ENCODE measurements at regions not wholly inside any gene's neighbourhood (a gene's known extent, or its start where the extent isn't known, plus 50 kb on each side); places are given as distances from the start of the nearest gene placed in this dataset.
"Not testable (repeated sequence)": the region's sequence is repeated elsewhere in the genome, so short reads cannot be mapped to it uniquely, and the experiment has no call there.

GRCh38 chr5:45893309-45893708 is 197.1 kb upstream of the HCN1 start:
- no peak overlapping the region for H3K27ac Mint-ChIP-seq
- H3K4me3 Mint-ChIP-seq = no peak overlapping the region
- H3K9me3 Mint-ChIP-seq = peaks cover 38% of the 10 kb centered on the region
- no peaks in the 10 kb centered on the region for H3K27me3 Mint-ChIP-seq (ENCODE audit: low read depth)
- no peaks in the 10 kb centered on the region for H3K4me1 Mint-ChIP-seq (ENCODE audit: low read depth)
- no peaks in the 10 kb centered on the region for H3K36me3 Mint-ChIP-seq (ENCODE audit: low read depth)

DNA sequence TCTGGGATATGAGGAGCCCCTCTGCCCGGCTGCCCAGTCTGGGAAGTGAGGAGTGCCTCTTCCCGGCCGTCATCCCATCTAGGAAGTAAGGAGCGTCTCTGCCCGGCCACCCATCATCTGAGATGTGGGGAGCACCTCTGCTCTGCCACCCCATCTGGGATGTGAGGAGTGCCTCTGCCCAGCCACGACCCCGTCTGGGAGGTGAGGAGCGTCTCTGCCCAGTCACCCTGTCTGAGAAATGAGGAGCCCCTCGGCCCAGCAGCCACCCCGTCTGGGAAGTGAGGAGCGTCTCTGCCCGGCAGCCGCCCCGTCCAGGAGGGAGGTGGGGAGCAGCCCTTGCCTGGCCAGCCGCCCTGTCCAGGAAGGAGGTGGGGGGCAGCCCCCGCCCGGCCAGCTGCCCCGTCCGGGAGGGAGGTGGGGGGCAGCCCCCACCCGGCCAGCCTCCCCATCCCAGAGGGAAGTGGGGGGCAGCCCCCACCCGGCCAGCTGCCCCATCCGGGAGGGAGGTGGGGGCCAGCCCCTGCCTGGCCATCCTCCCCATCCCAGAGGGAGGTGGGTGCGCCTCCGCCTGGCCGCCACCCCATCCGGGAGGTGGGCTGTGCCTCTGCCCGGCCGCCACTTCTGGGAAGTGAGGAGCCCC is 194.4 kb upstream of the HCN1 start:
- not testable (repeated sequence) for H3K4me3 Mint-ChIP-seq; H3K27ac Mint-ChIP-seq; H3K27me3 Mint-ChIP-seq (ENCODE audit: low read depth); H3K36me3 Mint-ChIP-seq (ENCODE audit: low read depth); H3K4me1 Mint-ChIP-seq (ENCODE audit: low read depth)
- peaks cover 35% of the 10 kb centered on the region for H3K9me3 Mint-ChIP-seq

GRCh38 chr5:45862763-45863162 is 166.6 kb upstream of the HCN1 start:
- H3K9me3 Mint-ChIP-seq = peaks cover 47% of the 10 kb centered on the region
- no peaks in the 10 kb centered on the region for H3K4me1 Mint-ChIP-seq (ENCODE audit: low read depth)
- no peak overlapping the region for H3K27ac Mint-ChIP-seq
- no peaks in the 10 kb centered on the region for H3K36me3 Mint-ChIP-seq (ENCODE audit: low read depth)
- H3K4me3 Mint-ChIP-seq = no peak overlapping the region
- H3K27me3 Mint-ChIP-seq (ENCODE audit: low read depth) = no peaks in the 10 kb centered on the region

GRCh38 chr5:45847877-45848276 is 151.7 kb upstream of the HCN1 start:
- Mint-ChIP-seq H3K36me3 (ENCODE audit: low read depth) (no peaks in the 10 kb centered on the region), H3K9me3 (peaks cover 54% of the 10 kb centered on the region), H3K4me1 (ENCODE audit: low read depth) (no peaks in the 10 kb centered on the region), H3K27me3 (ENCODE audit: low read depth) (no peaks in the 10 kb centered on the region), H3K27ac (no peak overlapping the region), H3K4me3 (no peak overlapping the region)

DNA sequence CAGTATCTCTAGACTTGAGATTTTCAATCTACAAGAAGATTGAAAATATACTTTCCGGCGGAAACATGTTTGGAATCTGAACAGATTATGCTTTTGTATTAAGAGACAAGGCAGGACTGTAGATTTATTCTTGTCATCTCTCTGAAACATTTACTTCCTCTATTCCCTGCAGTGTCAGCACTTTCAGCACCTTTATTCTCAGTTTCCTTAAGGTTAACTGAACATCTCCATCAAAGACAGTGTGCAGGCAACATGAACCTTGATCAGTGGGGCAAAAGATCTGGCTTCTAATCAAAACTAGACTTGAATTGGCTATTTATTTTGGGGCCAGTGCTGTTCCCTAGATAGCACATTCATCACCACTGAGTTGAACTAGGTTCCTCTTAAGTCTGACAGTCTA is 129.9 kb upstream of the HCN1 start:
- Mint-ChIP-seq H3K27me3 (ENCODE audit: low read depth) (no peaks in the 10 kb centered on the region), H3K36me3 (ENCODE audit: low read depth) (peaks cover 2% of the 10 kb centered on the region), H3K27ac (no peak overlapping the region), H3K4me3 (no peak overlapping the region), H3K9me3 (peaks cover 37% of the 10 kb centered on the region), H3K4me1 (ENCODE audit: low read depth) (no peaks in the 10 kb centered on the region)

DNA sequence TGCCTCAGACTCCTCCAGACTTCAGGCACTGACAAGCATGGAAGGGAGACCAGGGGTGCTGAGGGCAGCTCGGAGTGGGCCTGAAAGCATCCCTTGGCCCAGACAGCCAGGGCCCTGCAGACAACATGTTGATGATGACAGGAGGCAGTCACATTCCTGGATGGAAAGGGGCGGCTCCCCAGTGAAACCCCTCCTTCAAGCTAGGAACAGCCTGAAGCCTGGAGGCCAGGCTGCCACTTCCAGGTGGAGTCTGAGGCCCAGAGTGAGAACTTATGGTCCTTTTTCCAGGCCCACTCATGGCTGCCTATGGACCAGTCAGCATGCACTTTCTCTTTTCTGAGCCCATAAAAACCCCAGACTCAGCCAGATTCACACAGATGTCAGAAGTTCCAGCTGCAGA is 104.2 kb upstream of the HCN1 start:
- Mint-ChIP-seq H3K4me3 (no peak overlapping the region), H3K27ac (no peak overlapping the region), H3K36me3 (ENCODE audit: low read depth) (no peaks in the 10 kb centered on the region), H3K9me3 (peaks cover 48% of the 10 kb centered on the region), H3K27me3 (ENCODE audit: low read depth) (no peaks in the 10 kb centered on the region), H3K4me1 (ENCODE audit: low read depth) (no peaks in the 10 kb centered on the region)

GRCh38 chr5:45799388-45799787 is 103.2 kb upstream of the HCN1 start:
- H3K27me3 Mint-ChIP-seq (ENCODE audit: low read depth) = no peaks in the 10 kb centered on the region
- no peak overlapping the region for H3K4me3 Mint-ChIP-seq
- H3K27ac Mint-ChIP-seq = no peak overlapping the region
- no peaks in the 10 kb centered on the region for H3K36me3 Mint-ChIP-seq (ENCODE audit: low read depth)
- peaks cover 41% of the 10 kb centered on the region for H3K9me3 Mint-ChIP-seq
- H3K4me1 Mint-ChIP-seq (ENCODE audit: low read depth) = no peaks in the 10 kb centered on the region

DNA sequence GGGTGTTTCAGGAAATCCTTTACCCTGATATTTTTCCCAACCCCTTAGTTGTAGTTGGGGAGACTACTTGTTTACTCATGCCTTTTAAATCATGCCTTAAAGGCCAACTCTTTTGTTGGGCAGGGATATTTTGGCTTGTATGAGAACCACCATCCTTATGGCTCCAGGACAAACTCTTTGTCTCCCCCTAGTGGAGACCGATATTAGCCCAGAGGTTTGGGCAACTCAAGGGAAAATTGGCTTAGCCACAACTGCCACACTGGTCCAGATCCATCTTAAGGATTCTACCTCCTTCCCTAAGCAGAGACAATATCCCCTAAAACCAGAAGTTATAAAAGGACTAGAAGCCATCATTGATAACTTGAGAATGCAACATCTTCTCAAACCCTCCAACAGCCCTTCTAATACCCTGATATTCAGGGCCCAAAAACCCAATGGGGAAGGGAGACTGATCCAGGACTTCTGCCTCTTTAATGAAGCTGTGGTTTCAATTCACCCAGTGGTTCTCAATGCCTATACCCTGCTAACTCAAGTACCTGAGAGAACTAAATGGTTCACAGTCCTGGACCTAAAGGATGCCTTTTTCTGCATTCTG is 100.9 kb upstream of the HCN1 start:
- H3K36me3 Mint-ChIP-seq (ENCODE audit: low read depth) = no peaks in the 10 kb centered on the region
- H3K4me1 Mint-ChIP-seq (ENCODE audit: low read depth) = no peaks in the 10 kb centered on the region
- no peak overlapping the region for H3K4me3 Mint-ChIP-seq
- H3K9me3 Mint-ChIP-seq = peaks cover 41% of the 10 kb centered on the region
- no peaks in the 10 kb centered on the region for H3K27me3 Mint-ChIP-seq (ENCODE audit: low read depth)
- no peak overlapping the region for H3K27ac Mint-ChIP-seq

DNA sequence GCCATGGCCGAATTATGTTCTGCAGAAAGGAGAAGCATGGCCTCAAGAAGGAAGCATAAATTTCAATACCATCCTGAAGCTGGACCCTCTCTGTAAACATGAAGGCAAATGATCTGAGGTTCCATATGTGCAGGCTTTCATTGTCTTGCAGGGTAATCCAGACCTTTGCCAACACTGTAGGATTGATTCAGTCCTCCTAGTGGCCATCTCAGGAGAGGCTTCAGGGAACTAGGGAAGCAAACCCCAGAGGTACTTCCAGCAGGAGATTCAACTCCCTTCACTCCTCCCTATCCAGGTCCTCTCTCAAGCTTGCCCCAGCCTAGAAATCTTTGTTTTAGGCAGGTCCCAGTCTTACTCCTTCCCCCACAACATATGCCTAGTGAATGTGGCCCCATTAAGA is 99.3 kb upstream of the HCN1 start:
- Mint-ChIP-seq H3K27me3 (ENCODE audit: low read depth) (no peaks in the 10 kb centered on the region), H3K27ac (no peak overlapping the region), H3K4me1 (ENCODE audit: low read depth) (no peaks in the 10 kb centered on the region), H3K4me3 (no peak overlapping the region), H3K9me3 (peaks cover 31% of the 10 kb centered on the region), H3K36me3 (ENCODE audit: low read depth) (no peaks in the 10 kb centered on the region)

DNA sequence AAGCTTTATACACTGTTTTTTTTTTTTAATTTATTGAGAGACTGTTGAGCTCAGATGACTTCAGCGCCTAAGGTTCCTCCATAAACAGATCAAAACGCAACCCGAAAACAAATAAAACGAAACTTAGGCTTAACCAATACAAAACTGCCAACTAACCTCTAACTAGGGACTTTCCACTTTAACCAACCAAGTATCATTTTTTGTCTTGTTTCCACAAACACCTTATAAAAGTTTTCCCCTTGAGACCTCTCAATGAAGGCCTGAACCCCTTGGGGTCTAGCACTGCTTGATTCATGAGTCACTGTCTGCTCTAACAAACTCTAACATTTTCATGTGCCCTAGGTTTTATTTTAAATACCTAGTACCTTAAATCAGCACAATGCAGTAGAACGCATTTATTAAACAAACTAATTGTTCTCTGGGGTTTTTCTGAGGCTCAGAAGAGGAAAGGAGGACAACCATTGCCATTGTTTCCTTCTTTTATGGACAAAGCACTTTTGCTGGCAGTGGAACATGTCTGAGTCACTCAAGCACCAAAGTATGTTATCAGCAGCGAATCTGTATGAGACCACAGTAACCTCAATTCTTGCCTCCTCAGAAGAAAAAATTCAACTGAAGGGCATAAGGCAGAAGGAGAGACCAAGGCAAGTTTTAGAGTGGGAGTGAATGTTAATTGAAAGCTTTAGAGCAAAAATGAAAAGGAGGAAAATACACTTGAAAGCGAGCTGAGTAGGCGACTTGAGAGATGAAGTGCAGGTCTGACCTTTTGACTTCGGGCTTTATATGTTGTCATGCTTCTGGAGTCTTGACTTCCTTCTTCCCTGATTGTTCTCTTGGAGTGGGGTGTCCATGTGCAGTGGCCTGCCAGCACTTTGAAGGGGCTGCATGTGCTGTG is 97.7 kb upstream of the HCN1 start:
- H3K27ac Mint-ChIP-seq = no peak overlapping the region

DNA sequence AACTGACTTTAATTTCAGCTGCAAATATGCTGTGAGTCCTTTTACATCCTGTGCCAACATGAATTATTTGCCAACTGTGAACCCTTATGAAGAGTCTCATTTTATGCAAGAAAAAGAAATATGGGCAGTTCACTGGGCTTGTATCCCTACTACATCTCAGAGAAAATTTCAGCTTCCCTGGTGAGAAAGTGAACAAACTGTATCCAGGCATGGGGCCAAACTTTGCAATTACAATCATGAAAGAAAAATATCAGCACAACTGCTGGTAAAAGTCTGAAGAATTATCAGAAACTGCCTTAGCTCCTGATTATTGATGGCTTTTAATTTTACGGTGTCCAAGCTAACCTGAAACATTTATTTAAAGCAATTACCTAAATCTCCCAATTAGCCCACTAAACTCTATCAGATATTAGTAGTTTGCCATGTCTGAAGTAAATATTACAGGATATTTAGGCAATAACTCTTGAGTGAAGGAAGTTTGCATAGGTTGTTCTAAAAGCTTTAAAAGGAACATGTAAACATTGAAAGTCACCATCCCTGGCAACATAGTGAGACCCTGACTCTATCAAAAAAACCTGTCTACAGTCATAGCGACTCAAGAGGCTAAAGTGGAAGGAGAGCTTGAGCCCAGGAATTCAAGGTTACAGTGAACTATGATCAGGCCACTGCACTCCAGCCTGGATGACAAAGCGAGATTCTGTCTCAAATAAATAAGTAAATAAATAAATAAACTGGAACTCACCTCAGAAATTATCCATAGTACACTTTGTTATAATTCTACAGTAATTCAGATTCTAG is 83.9 kb upstream of the HCN1 start:
- Mint-ChIP-seq H3K27me3 (ENCODE audit: low read depth) (no peaks in the 10 kb centered on the region), H3K4me3 (no peak overlapping the region), H3K9me3 (peaks cover 25% of the 10 kb centered on the region), H3K4me1 (ENCODE audit: low read depth) (no peaks in the 10 kb centered on the region), H3K36me3 (ENCODE audit: low read depth) (no peaks in the 10 kb centered on the region), H3K27ac (no peak overlapping the region)

More for the DNA sequence above, 97.7 kb upstream of the HCN1 start:
- peaks cover 32% of the 10 kb centered on the region for H3K9me3 Mint-ChIP-seq
- no peaks in the 10 kb centered on the region for H3K27me3 Mint-ChIP-seq (ENCODE audit: low read depth)
- no peak overlapping the region for H3K4me3 Mint-ChIP-seq
- H3K36me3 Mint-ChIP-seq (ENCODE audit: low read depth) = no peaks in the 10 kb centered on the region
- no peaks in the 10 kb centered on the region for H3K4me1 Mint-ChIP-seq (ENCODE audit: low read depth)

DNA sequence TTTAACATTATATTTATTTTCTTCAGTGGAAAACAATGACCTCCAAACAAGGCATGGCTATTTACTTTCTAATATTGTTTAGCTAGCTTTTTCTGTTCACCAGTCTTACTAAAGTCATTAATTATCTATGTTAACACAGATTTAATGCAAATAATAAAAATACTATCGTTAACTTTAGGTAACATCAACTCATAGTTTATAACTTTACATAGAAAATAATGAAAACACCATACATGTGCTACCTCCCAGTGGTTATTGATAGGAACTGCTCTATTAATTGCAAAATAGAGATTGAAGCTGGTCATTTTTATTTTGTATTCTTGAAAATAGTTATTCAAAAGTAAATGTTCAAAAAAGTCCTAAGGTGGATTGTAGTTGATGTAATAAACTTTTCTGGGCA is 78.3 kb upstream of the HCN1 start:
- no peaks in the 10 kb centered on the region for H3K4me1 Mint-ChIP-seq (ENCODE audit: low read depth)
- H3K36me3 Mint-ChIP-seq (ENCODE audit: low read depth) = no peaks in the 10 kb centered on the region
- H3K27ac Mint-ChIP-seq = no peak overlapping the region
- no peaks in the 10 kb centered on the region for H3K27me3 Mint-ChIP-seq (ENCODE audit: low read depth)
- peaks cover 16% of the 10 kb centered on the region for H3K9me3 Mint-ChIP-seq
- H3K4me3 Mint-ChIP-seq = no peak overlapping the region

GRCh38 chr5:45772402-45772801 is 76.2 kb upstream of the HCN1 start:
- H3K27ac Mint-ChIP-seq = no peak overlapping the region
- H3K4me1 Mint-ChIP-seq (ENCODE audit: low read depth) = no peaks in the 10 kb centered on the region
- H3K36me3 Mint-ChIP-seq (ENCODE audit: low read depth) = no peaks in the 10 kb centered on the region
- H3K9me3 Mint-ChIP-seq = peaks cover 12% of the 10 kb centered on the region
- no peaks in the 10 kb centered on the region for H3K27me3 Mint-ChIP-seq (ENCODE audit: low read depth)
- no peak overlapping the region for H3K4me3 Mint-ChIP-seq

DNA sequence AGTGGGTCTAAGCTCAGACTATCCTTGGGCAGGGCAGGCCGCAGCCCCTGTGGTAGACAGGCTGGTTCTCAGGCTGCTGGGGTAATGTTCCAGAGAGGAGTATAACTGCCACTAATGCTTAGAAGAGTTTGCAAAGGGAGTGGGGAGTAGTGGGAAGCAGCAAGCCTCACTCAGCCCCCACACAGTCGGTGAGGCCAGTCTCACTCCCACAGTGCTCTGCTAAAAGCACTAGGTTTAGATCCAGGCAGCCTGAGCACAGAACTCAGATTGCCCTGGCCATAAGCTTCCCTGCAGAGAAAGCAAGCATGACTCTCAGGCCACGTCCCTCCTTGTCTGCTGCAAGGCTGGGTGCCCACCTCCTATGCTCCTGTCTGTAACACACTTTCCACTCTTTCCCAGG is 69.4 kb upstream of the HCN1 start:
- no peak overlapping the region for H3K27ac Mint-ChIP-seq
- H3K27me3 Mint-ChIP-seq (ENCODE audit: low read depth) = no peaks in the 10 kb centered on the region
- H3K4me3 Mint-ChIP-seq = no peak overlapping the region

More for the DNA sequence above, 69.4 kb upstream of the HCN1 start:
- Mint-ChIP-seq H3K36me3 (ENCODE audit: low read depth) (no peaks in the 10 kb centered on the region), H3K9me3 (peaks cover 32% of the 10 kb centered on the region), H3K4me1 (ENCODE audit: low read depth) (no peaks in the 10 kb centered on the region)

Measured in T-helper 1 cell treated with Interleukin-12 subunit alpha and Interleukin-12 subunit beta and Interleukin-4 antibody, amounts not matched to agents 30 μg/mL and 1 μg/mL, for 36 hours (primary cell).